WERI-Rb-1 (cell line): ENCODE measurements at regions not wholly inside any gene's neighbourhood (a gene's known extent, or its start where the extent isn't known, plus 50 kb on each side); places are given as distances from the start of the nearest gene placed in this dataset.

ENCODE experiments used
- DNase-seq: peaks from one replicate; pipeline ENCODE4 v3.0.0-alpha.2; 2020
- H3K27ac ChIP-seq: fragments of 250-450 bp; sonication (Bioruptor Pico); 2 replicates; pipeline ENCODE4 v1.5.1; 2020; ENCODE audit warnings: mild to moderate bottlenecking, moderate library complexity
- H3K27me3 ChIP-seq: fragments of 250-450 bp; sonication (Bioruptor Pico); 2 replicates; pipeline ENCODE4 v1.5.1; 2021; ENCODE audit warnings: mild to moderate bottlenecking, low read depth, moderate library complexity; ENCODE audit not compliant: insufficient read depth, severe bottlenecking
- H3K36me3 ChIP-seq: fragments of 250-450 bp; sonication (Bioruptor Pico); 2 replicates; pipeline ENCODE4 v1.5.1; 2020; ENCODE audit warnings: mild to moderate bottlenecking, moderate library complexity
- H3K4me3 ChIP-seq: 2 replicates; pipeline ENCODE4 v1.5.1; 2011; ENCODE audit warnings: low read depth, mild to moderate bottlenecking, control low read depth, low read length
- H3K9me3 ChIP-seq: fragments of 250-450 bp; sonication (Bioruptor Pico); 2 replicates; pipeline ENCODE4 v1.5.1; 2021; ENCODE audit warnings: mild to moderate bottlenecking, moderate library complexity; ENCODE audit not compliant: severe bottlenecking
- TF ChIP-seq, protein P1 (sequence below): IDR thresholded peaks from 2 replicates; pipeline ENCODE4 v1.5.1; 2011; ENCODE audit warnings: low read depth, mild to moderate bottlenecking, control low read depth, inconsistent platforms, low read length

DNA sequence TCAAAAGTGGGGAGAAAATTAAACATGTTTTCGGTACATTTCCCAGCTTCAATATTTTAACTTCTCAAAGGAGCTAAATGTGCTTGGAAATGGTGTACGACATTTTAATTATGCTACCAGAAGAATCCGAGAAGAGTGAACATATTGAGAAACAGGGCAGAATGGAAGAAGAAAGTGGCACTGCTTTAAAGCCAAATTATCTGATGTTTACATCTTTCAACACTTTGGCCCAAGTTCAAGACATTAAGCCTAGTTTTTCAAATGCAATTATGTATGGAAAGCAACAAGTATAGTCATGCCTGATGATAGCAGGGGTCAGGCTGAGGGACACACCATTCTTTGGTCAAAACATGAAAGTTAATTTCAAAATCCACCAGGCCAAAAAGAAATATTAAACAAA is 577.9 kb upstream of the ZFP42 start:
- Histone ChIP-seq H3K4me3 (no peak overlapping the region), H3K27ac (no peak overlapping the region), H3K9me3 (no peaks in the 10 kb centered on the region), H3K36me3 (no peaks in the 10 kb centered on the region), H3K27me3 (peaks cover 75% of the 10 kb centered on the region)
- no peak for DNase-seq
- TF ChIP-seq, protein P1, sequence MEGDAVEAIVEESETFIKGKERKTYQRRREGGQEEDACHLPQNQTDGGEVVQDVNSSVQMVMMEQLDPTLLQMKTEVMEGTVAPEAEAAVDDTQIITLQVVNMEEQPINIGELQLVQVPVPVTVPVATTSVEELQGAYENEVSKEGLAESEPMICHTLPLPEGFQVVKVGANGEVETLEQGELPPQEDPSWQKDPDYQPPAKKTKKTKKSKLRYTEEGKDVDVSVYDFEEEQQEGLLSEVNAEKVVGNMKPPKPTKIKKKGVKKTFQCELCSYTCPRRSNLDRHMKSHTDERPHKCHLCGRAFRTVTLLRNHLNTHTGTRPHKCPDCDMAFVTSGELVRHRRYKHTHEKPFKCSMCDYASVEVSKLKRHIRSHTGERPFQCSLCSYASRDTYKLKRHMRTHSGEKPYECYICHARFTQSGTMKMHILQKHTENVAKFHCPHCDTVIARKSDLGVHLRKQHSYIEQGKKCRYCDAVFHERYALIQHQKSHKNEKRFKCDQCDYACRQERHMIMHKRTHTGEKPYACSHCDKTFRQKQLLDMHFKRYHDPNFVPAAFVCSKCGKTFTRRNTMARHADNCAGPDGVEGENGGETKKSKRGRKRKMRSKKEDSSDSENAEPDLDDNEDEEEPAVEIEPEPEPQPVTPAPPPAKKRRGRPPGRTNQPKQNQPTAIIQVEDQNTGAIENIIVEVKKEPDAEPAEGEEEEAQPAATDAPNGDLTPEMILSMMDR = no peak

DNA sequence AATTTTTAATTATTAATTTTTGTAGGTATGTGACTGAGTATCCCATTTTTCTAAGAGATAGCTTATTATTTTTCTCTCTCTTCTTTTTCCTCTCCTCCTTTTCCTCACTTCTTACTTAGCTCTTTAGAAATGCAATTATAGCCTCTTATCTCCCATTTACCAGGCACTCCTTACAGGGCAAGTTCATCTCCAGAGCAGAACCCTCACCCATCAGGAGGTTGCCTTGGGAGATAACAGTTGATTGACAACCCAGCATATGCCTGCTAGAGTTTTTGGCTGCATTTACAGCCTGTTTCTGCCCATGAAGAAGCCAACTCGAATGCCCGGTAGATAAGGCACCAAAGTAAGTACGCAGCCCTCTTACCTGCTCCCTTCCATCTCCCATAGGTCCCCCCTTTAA is 572.9 kb upstream of the ZFP42 start:
- TF ChIP-seq, protein P1 = no peak
- no peak for DNase-seq
- Histone ChIP-seq H3K4me3 (no peak overlapping the region), H3K36me3 (no peaks in the 10 kb centered on the region), H3K27ac (no peak overlapping the region), H3K9me3 (no peaks in the 10 kb centered on the region), H3K27me3 (peaks cover 77% of the 10 kb centered on the region)

DNA sequence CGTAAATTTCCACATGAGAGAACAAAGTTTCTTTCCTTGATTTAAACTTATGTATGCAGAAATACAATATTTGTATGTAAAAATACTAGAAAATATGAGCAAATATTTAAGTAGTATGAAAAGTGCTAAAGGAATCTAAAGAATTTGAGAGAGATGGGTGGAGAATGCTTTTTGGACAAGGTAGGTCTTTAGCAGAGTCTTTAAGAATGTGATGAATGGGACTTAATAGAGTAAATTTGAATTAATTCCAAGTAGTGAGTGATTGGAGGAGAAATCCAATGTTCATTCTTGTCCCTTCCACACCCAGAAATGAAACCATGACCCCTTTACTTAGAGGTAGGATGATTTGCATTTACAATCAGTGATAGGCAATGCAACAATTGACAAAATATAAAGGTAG is 570.9 kb upstream of the ZFP42 start:
- Histone ChIP-seq H3K4me3 (no peak overlapping the region), H3K27ac (no peak overlapping the region), H3K27me3 (peaks cover 73% of the 10 kb centered on the region), H3K9me3 (no peaks in the 10 kb centered on the region), H3K36me3 (no peaks in the 10 kb centered on the region)
- TF ChIP-seq, protein P1 = no peak
- DNase-seq = no peak

DNA sequence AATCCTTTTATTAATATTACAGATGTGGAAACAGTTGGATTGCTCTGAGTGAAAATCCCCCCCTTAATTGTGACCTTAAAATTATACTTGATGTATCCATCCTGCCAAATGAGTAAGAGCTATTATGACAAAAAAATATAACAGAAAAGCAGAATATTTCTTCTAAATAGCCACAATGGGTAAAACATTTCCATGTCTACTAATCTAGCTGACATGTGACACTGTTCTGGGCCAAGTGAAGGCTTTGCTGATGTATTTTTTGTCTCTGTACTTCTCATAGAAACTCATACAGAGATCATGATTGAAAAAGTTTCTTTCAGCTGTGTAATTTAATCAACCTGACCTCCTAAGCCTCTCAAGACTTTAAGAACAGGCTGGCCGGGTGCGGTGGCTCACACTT is 569.1 kb upstream of the ZFP42 start:
- Histone ChIP-seq H3K27ac (no peak overlapping the region), H3K27me3 (peaks cover 81% of the 10 kb centered on the region)
- TF ChIP-seq, protein P1 = no peak

DNA sequence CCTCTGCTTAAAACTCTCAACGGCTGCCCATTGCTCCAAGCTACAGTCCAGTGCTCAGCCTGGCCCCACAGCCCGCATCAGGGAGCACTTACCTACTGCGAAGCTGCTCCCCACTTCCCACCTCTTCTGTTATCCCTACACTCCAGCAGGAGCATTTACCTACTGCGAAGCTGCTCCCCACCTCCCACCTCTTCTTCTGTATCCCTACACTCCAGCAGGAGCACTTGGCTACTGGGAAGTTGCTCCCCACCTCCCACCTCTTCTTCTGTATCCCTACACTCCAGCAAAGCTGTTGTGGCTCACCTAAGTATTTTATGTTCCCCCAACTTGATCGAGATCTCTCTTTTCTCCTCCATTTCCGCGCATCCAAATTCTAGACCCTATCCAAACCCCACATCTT is 563.3 kb upstream of the ZFP42 start:
- DNase-seq = no peak
- Histone ChIP-seq H3K36me3 (no peaks in the 10 kb centered on the region), H3K27me3 (peaks cover 75% of the 10 kb centered on the region), H3K27ac (no peak overlapping the region), H3K9me3 (no peaks in the 10 kb centered on the region), H3K4me3 (no peak overlapping the region)
- TF ChIP-seq, protein P1 = no peak

More for the DNA sequence above, 569.1 kb upstream of the ZFP42 start:
- Histone ChIP-seq H3K36me3 (no peaks in the 10 kb centered on the region), H3K4me3 (no peak overlapping the region), H3K9me3 (no peaks in the 10 kb centered on the region)
- no peak for DNase-seq

DNA sequence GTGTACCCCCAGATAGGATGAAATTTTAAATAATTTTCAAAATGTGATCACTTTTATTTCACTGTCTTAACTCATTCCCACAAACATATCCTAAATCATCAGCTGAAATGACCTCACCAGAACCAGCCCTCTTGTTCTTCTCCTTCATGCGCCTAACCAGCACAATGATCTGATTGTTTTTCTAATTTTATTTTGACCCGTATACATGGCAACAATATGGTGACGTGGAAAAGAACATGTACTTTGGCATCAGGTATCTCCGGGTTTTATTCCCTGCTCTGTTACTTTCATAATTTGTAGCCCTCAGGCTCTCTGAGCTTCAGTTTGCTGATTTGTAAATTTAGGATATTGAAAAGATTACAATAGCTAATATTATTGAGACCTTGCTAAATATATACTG is 562.4 kb upstream of the ZFP42 start:
- no peak for DNase-seq
- TF ChIP-seq, protein P1 = no peak
- Histone ChIP-seq H3K9me3 (no peaks in the 10 kb centered on the region), H3K27ac (no peak overlapping the region), H3K4me3 (no peak overlapping the region), H3K27me3 (peaks cover 70% of the 10 kb centered on the region), H3K36me3 (no peaks in the 10 kb centered on the region)
